ENCODE measurements at regions not wholly inside any gene's neighbourhood (a gene's known extent, or its start where the extent isn't known, plus 50 kb on each side); places are given as distances from the start of the nearest gene placed in this dataset.

GRCh38 chr21:23695443-23695842, 1911.8 kb downstream of the MRPL39 start:
- TF ChIP-seq, protein P1, sequence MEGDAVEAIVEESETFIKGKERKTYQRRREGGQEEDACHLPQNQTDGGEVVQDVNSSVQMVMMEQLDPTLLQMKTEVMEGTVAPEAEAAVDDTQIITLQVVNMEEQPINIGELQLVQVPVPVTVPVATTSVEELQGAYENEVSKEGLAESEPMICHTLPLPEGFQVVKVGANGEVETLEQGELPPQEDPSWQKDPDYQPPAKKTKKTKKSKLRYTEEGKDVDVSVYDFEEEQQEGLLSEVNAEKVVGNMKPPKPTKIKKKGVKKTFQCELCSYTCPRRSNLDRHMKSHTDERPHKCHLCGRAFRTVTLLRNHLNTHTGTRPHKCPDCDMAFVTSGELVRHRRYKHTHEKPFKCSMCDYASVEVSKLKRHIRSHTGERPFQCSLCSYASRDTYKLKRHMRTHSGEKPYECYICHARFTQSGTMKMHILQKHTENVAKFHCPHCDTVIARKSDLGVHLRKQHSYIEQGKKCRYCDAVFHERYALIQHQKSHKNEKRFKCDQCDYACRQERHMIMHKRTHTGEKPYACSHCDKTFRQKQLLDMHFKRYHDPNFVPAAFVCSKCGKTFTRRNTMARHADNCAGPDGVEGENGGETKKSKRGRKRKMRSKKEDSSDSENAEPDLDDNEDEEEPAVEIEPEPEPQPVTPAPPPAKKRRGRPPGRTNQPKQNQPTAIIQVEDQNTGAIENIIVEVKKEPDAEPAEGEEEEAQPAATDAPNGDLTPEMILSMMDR (IDR thresholded peaks at IDR 0.05; ENCODE audit: low read depth, low read length): no peak
- TF ChIP-seq EZH2phosphoT487 (IDR thresholded peaks at IDR 0.05; ENCODE audit: low read depth): no peak

Measured in OCI-LY3 (cell line).